HepG2 (cell line): ENCODE measurements at regions not wholly inside any gene's neighbourhood (a gene's known extent, or its start where the extent isn't known, plus 50 kb on each side); places are given as distances from the start of the nearest gene placed in this dataset.

Source experiments
- ATAC-seq: fragments of 200-7000 bp; cut with Tn5 transposase; 3 replicates; pipeline ENCODE4 v1.9.1; 2020; ENCODE audit warnings: mild to moderate bottlenecking, moderate library complexity
- BruUV-seq: library from RNA; stranded (reverse); fragments of 400-500 nt; replicated peaks from 2 replicates; lab custom pipeline; 2021; lab: Mats Ljungman, UMichigan
- CTCF ChIA-PET: fragments of 300-600 bp; formaldehyde crosslinking; extraction: SDS; loops from one replicate; lab custom pipeline; 2021; ENCODE audit warnings: low total read pairs, inconsistent platforms, low intra/inter-chr PET ratio; lab: Yijun Ruan, JAX
- POLR2A ChIA-PET: fragments of 350-600 bp; sonication (Branson Sonifier 250); formaldehyde crosslinking; loops from one replicate; lab custom pipeline; 2020; ENCODE audit warnings: antibody characterized with exemption, inconsistent platforms; lab: Yijun Ruan, JAX
- DNase-seq: peaks from one replicate; pipeline ENCODE4 v3.0.0-alpha.2; 2015; ENCODE audit warnings: low spot score
- FAIRE-seq: peaks from 3 replicates; lab custom pipeline; 2011; peaks lifted over from hg19 to GRCh38; lab: Jason Lieb, UNC
- H2AFZ ChIP-seq: one replicate; pipeline ENCODE4 v1.6.1; 2011; ENCODE audit warnings: low read length, inconsistent platforms
- H3K27ac ChIP-seq: fragments of 300-600 bp; 3 replicates; pipeline ENCODE4 v1.8.0; 2011; ENCODE audit warnings: mixed run types, mild to moderate bottlenecking, mixed read lengths, low read length, inconsistent platforms; ENCODE audit not compliant: insufficient read depth; ENCODE audit errors: extremely low read length
- H3K27me3 ChIP-seq, 2 experiments: fragments of 200-600 bp in 1 of 2; 2 replicates in 1 of 2; 3 replicates in 1 of 2; pipeline versions ENCODE4 v1.6.0 to v1.8.0; 2011; ENCODE audit warnings: low read length in 2 of 2, mild to moderate bottlenecking in 2 of 2, moderate library complexity in 2 of 2, inconsistent platforms in 1 of 2; ENCODE audit not compliant: insufficient read depth in 2 of 2, control insufficient read depth in 1 of 2
- H3K36me3 ChIP-seq, 2 experiments: fragments of 200-600 bp in 1 of 2; replicated peaks in 1 of 2; 2 replicates in 1 of 2; 3 replicates in 1 of 2; pipeline versions ENCODE4 v1.5.1 to v1.8.0; 2011; ENCODE audit warnings: low read length in 2 of 2, inconsistent platforms in 1 of 2; ENCODE audit not compliant: insufficient read depth in 2 of 2, control insufficient read depth in 1 of 2
- H3K4me1 ChIP-seq: 2 replicates; pipeline ENCODE4 v1.5.1; 2012; ENCODE audit warnings: low read length, inconsistent platforms; ENCODE audit not compliant: insufficient read depth
- H3K4me2 ChIP-seq: 2 replicates; pipeline ENCODE4 v1.6.0; 2011; ENCODE audit warnings: low read depth, low read length, inconsistent platforms
- H3K4me3 ChIP-seq, 3 experiments: fragments of 200-600 bp in 1 of 3; sonication (generic), shearing (Covaris generic) in 1 of 3; replicated peaks in 1 of 3; 2 replicates each; pipeline ENCODE4 v1.5.1; 2011 to 2016; ENCODE audit warnings: low read length in 3 of 3, inconsistent platforms in 2 of 3, low read depth in 2 of 3, mild to moderate bottlenecking in 2 of 3, control low read depth in 1 of 3, mixed read lengths in 1 of 3; ENCODE audit not compliant: insufficient read depth in 1 of 3
- H3K79me2 ChIP-seq: one replicate; pipeline ENCODE4 v1.6.1; 2011; ENCODE audit warnings: low read length, inconsistent platforms; ENCODE audit not compliant: insufficient read depth
- H3K9ac ChIP-seq: 2 replicates; pipeline ENCODE4 v1.6.0; 2011; ENCODE audit warnings: mild to moderate bottlenecking, low read depth, low read length, inconsistent platforms; ENCODE audit not compliant: insufficient read depth
- H3K9me3 ChIP-seq: 2 replicates; pipeline ENCODE4 v1.5.1; 2012; ENCODE audit warnings: mild to moderate bottlenecking, low read length
- H4K20me1 ChIP-seq: 2 replicates; pipeline ENCODE4 v1.6.0; 2011; ENCODE audit warnings: inconsistent platforms, mild to moderate bottlenecking, low read length, moderate library complexity; ENCODE audit not compliant: insufficient read depth
- AKNA ChIP-seq: sonication (generic); formaldehyde crosslinking; IDR thresholded peaks from 2 replicates; pipeline ENCODE4 v1.4.0; 2020; ENCODE audit warnings: missing genetic modification reagents, borderline replicate concordance
- GABPB1 ChIP-seq: IDR thresholded peaks from 2 replicates; pipeline ENCODE4 v1.6.1; 2016; ENCODE audit warnings: mild to moderate bottlenecking, missing genetic modification reagents, moderate library complexity, missing compliant biosample characterization
- GATAD2A ChIP-seq: IDR thresholded peaks from 2 replicates; pipeline ENCODE4 v1.6.1; 2016
- GFI1 ChIP-seq: sonication (generic); formaldehyde crosslinking; IDR thresholded peaks from 2 replicates; pipeline ENCODE4 v1.5.0; 2020; ENCODE audit warnings: missing genetic modification reagents, mild to moderate bottlenecking, borderline replicate concordance
- KDM3A ChIP-seq: IDR thresholded peaks from 2 replicates; pipeline ENCODE4 v1.6.1; 2018; ENCODE audit warnings: low read depth, missing compliant biosample characterization
- SMAD9 ChIP-seq: sonication (generic); formaldehyde crosslinking; IDR thresholded peaks from 2 replicates; pipeline ENCODE4 v1.5.1; 2020; ENCODE audit warnings: mild to moderate bottlenecking, missing genetic modification reagents
- SPEN ChIP-seq: sonication (generic); formaldehyde crosslinking; IDR thresholded peaks from 2 replicates; pipeline ENCODE4 v1.5.1; 2020; ENCODE audit warnings: low read depth, mild to moderate bottlenecking, missing genetic modification reagents
- TEAD2 ChIP-seq: sonication (generic); formaldehyde crosslinking; IDR thresholded peaks from 2 replicates; pipeline ENCODE4 v1.9.0; 2021; ENCODE audit warnings: missing genetic modification reagents
- ZFP82 ChIP-seq: sonication (generic); formaldehyde crosslinking; IDR thresholded peaks from 2 replicates; pipeline ENCODE4 v1.5.1; 2020; ENCODE audit warnings: mild to moderate bottlenecking, missing genetic modification reagents, borderline replicate concordance
- ZNF558 ChIP-seq: sonication (generic); formaldehyde crosslinking; IDR thresholded peaks from 2 replicates; pipeline ENCODE4 v1.9.0; 2022; ENCODE audit warnings: mild to moderate bottlenecking, missing genetic modification reagents, borderline replicate concordance
- WGBS: methylation state at CpG from one replicate; pipeline ENCODE4 v1.1.6; 2017; ENCODE audit warnings: low lambda C conversion rate; 5-methylcytosine and 5-hydroxymethylcytosine counted together
- in situ Hi-C: cut with HindIII; loops from 2 replicates; pipeline ENCODE4 v1.10.0; 2017; ENCODE audit warnings: low pct_unique_long_range_greater_than_20kb; ENCODE audit not compliant: extremely low pct_ligation_motif_present
- intact Hi-C: fragments of 100-400 bp; cut with micrococcal nuclease; formaldehyde crosslinking; loops from one replicate; pipeline ENCODE4 v1.10.0; 2022; ENCODE audit not compliant: unreplicated experiment
- TF ChIP-seq, protein P1 (sequence below): sonication (generic); formaldehyde crosslinking; IDR thresholded peaks from 2 replicates; pipeline ENCODE4 v1.4.0; 2020; ENCODE audit warnings: missing genetic modification reagents, borderline replicate concordance
- TF ChIP-seq, protein P2 (sequence below): sonication (generic); formaldehyde crosslinking; conservative IDR thresholded peaks from 2 replicates; pipeline ENCODE4 v1.4.0; 2020; ENCODE audit warnings: missing genetic modification reagents

DNA sequence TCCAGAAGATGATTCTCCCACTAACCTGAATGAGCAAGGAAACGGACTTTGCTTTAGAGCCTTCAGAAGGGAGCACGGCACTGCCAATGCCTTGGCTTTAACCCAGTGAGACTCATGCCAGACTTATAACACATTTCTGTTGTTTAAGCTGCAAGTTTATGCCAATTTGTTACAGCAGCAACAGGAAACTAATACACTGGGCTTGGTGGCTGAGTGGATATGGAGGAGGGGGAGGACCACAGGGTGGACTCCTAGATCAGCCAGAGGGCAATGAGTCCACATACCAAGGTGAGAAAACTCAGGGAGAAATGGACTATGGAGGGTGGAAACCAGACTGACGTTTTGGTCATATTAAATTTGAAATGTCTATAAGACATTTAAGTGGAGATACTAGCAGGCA is 156.2 kb upstream of the KCNJ6 start:
- ATAC-seq, result no peak
- Histone ChIP-seq H3K36me3 (no peaks in the 10 kb centered on the region), H4K20me1 (no peaks in the 10 kb centered on the region), H3K9ac (no peak overlapping the region), H3K9me3 (peaks cover 11% of the 10 kb centered on the region; the same call in 1 of the 2 replicates), H2AFZ (no peak overlapping the region), H3K27me3 (no peaks in the 10 kb centered on the region), H3K4me1 (no peaks in the 10 kb centered on the region), H3K79me2 (no peaks in the 10 kb centered on the region), H3K4me2 (no peak overlapping the region), H3K27ac (no peak overlapping the region), H3K4me3 (no peak overlapping the region)
- no peak for FAIRE-seq
- ChIA-PET CTCF (no interaction called here), POLR2A (no interaction called here)
- intact Hi-C loops (no loop called here), in situ Hi-C loops (no loop called here)
- no peak for DNase-seq
- BruUV-seq, result no TSS peak
- TF ChIP-seq ZNF558 (CRISPR knock-in tag) (no peak), GFI1 (CRISPR knock-in tag) (no peak), KDM3A (CRISPR knock-in tag) (no peak), SPEN (CRISPR knock-in tag) (no peak), SMAD9 (CRISPR knock-in tag) (no peak), GATAD2A (CRISPR knock-in tag) (no peak), TEAD2 (CRISPR knock-in tag) (no peak), ZFP82 (CRISPR knock-in tag) (no peak), GABPB1 (no peak), AKNA (CRISPR knock-in tag) (no peak)
- TF ChIP-seq, protein P1, sequence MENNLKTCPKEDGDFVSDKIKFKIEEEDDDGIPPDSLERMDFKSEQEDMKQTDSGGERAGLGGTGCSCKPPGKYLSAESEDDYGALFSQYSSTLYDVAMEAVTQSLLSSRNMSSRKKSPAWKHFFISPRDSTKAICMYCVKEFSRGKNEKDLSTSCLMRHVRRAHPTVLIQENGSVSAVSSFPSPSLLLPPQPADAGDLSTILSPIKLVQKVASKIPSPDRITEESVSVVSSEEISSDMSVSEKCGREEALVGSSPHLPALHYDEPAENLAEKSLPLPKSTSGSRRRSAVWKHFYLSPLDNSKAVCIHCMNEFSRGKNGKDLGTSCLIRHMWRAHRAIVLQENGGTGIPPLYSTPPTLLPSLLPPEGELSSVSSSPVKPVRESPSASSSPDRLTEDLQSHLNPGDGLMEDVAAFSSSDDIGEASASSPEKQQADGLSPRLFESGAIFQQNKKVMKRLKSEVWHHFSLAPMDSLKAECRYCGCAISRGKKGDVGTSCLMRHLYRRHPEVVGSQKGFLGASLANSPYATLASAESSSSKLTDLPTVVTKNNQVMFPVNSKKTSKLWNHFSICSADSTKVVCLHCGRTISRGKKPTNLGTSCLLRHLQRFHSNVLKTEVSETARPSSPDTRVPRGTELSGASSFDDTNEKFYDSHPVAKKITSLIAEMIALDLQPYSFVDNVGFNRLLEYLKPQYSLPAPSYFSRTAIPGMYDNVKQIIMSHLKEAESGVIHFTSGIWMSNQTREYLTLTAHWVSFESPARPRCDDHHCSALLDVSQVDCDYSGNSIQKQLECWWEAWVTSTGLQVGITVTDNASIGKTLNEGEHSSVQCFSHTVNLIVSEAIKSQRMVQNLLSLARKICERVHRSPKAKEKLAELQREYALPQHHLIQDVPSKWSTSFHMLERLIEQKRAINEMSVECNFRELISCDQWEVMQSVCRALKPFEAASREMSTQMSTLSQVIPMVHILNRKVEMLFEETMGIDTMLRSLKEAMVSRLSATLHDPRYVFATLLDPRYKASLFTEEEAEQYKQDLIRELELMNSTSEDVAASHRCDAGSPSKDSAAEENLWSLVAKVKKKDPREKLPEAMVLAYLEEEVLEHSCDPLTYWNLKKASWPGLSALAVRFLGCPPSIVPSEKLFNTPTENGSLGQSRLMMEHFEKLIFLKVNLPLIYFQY (CRISPR knock-in tag), result no peak
- TF ChIP-seq, protein P2, sequence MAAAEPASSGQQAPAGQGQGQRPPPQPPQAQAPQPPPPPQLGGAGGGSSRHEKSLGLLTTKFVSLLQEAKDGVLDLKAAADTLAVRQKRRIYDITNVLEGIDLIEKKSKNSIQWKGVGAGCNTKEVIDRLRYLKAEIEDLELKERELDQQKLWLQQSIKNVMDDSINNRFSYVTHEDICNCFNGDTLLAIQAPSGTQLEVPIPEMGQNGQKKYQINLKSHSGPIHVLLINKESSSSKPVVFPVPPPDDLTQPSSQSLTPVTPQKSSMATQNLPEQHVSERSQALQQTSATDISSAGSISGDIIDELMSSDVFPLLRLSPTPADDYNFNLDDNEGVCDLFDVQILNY (CRISPR knock-in tag), result no peak
- WGBS, result 0% methylated on average over 3 of the region's 3 CpGs
